Aorta (tissue), 5 donors: ENCODE measurements at regions not wholly inside any gene's neighbourhood (a gene's known extent, or its start where the extent isn't known, plus 50 kb on each side); places are given as distances from the start of the nearest gene placed in this dataset.

ENCODE experiments used
- ATAC-seq: fragments of 200-7000 bp; cut with Tn5 transposase; one replicate; pipeline ENCODE4 v1.9.1; 2022; ENCODE audit warnings: moderate library complexity; ENCODE audit not compliant: low FRiP score
- DNase-seq, 2 donors: peaks; one replicate each; pipeline ENCODE4 v3.0.0-alpha.2; 2020
- H3K27ac ChIP-seq, 2 donors: one replicate each; pipeline ENCODE4 v1.5.1; 2013; ENCODE audit warnings: low read length in 2 of 2, mild to moderate bottlenecking in 2 of 2, moderate library complexity in 2 of 2, control low read depth in 1 of 2, inconsistent platforms in 1 of 2, low read depth in 1 of 2
- H3K27me3 ChIP-seq, 2 donors: one replicate each; pipeline ENCODE4 v1.6.1; 2013; ENCODE audit warnings: control low read depth in 1 of 2, low read length in 1 of 2, mild to moderate bottlenecking in 1 of 2, moderate library complexity in 1 of 2; ENCODE audit not compliant: insufficient read depth in 2 of 2, control insufficient read depth in 1 of 2
- H3K36me3 ChIP-seq, 2 donors: one replicate each; pipeline ENCODE4 v1.6.1; 2013; ENCODE audit warnings: control low read depth in 1 of 2, low read length in 1 of 2, mild to moderate bottlenecking in 1 of 2; ENCODE audit not compliant: insufficient read depth in 2 of 2, control insufficient read depth in 1 of 2
- H3K4me1 ChIP-seq, 2 donors: one replicate each; pipeline ENCODE4 v1.6.1; 2013; ENCODE audit warnings: low read length in 2 of 2, control low read depth in 1 of 2, mild to moderate bottlenecking in 1 of 2, moderate library complexity in 1 of 2; ENCODE audit not compliant: insufficient read depth in 2 of 2, control insufficient read depth in 1 of 2
- H3K4me3 ChIP-seq, 2 donors: one replicate each; pipeline ENCODE4 v1.5.1; 2013; ENCODE audit warnings: low read length in 2 of 2, control low read depth in 1 of 2, mild to moderate bottlenecking in 1 of 2
- H3K9me3 ChIP-seq: one replicate; pipeline ENCODE4 v1.6.1; 2013; ENCODE audit warnings: mild to moderate bottlenecking, low read length; ENCODE audit not compliant: control insufficient read depth
- WGBS, 2 donors: extraction: QIAGEN DNeasy Blood & Tissue Kit; methylation state at CpG; one replicate each; pipeline ENCODE4 v1.1.7; 2013; 5-methylcytosine and 5-hydroxymethylcytosine counted together
- intact Hi-C, 2 donors: fragments of 100-400 bp; cut with DNase I; formaldehyde crosslinking; loops; one replicate each; pipeline versions ENCODE4 v1.14.2 to v1.15.0; 2022
- donor health status: healthy with polysubstance abuse.
- donor health status: Bipolar disorder and iron deficiency.
- donor health status: DM: no; HTN: no; CAD: no.
- donor health status: DM: no; HTN: no; CAD: no.
- donor health status: DM: yes; HTN: yes; CAD: no.

DNA sequence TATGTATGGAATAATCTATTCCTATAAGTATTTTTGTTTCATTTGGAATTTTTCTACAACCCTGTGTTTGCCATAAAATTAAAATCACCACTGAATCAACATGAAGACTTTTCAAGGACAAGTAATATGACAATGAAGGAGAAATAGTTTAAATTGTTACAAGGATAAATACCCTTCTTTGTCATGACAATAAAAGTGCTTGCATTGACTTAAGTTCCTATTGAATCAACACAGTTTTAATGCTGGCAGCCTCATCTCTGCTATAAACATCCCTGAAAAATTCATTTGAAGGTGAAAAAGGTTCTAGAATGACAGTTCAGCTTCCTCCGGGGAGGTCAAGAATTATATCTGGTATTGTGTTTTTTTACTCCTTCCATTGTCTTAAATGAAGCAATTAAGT, 1105.1 kb upstream of the CDH9 start:
- 86 to 91% methylated on average over 1 of the region's 1 CpG for WGBS, 2 donors
- Histone ChIP-seq H3K4me1 (no peaks in the 10 kb centered on the region), H3K27me3 (no peaks in the 10 kb centered on the region), H3K9me3 (no peaks in the 10 kb centered on the region), H3K36me3 (no peaks in the 10 kb centered on the region), H3K4me3 (no peak overlapping the region), H3K27ac (no peak overlapping the region)
- ATAC-seq, result no peak
- DNase-seq, result no peak
- intact Hi-C loops, result no loop called here

DNA sequence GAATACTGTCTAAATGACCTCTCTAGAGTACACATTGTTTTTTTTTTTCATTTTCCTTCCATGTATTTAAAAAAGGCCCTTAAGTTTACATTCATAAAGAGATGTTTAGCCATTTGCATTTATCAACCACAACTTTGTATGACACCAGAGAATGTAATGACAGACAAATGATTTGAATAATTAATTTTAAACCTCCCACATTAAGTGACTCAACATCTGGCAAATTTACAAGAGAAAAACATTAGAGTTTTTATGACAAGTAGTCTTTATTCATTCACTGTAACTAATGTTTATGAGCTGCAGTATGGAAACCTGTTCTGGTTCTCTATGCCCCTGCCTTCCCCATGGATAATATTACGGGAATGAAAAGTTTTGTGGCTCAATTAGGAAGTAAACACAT, 1093.8 kb upstream of the CDH9 start:
- intact Hi-C loops, result no loop called here
- DNase-seq, result no peak
- no peaks in the 10 kb centered on the region for H3K27me3 ChIP-seq
- ATAC-seq, result no peak
- H3K4me3 ChIP-seq, result no peak overlapping the region
- no peak overlapping the region for H3K27ac ChIP-seq
- no peaks in the 10 kb centered on the region for H3K4me1 ChIP-seq
- no peaks in the 10 kb centered on the region for H3K36me3 ChIP-seq
- 57 to 65% methylated on average over 1 of the region's 1 CpG for WGBS, 2 donors
- H3K9me3 ChIP-seq, result no peaks in the 10 kb centered on the region

DNA sequence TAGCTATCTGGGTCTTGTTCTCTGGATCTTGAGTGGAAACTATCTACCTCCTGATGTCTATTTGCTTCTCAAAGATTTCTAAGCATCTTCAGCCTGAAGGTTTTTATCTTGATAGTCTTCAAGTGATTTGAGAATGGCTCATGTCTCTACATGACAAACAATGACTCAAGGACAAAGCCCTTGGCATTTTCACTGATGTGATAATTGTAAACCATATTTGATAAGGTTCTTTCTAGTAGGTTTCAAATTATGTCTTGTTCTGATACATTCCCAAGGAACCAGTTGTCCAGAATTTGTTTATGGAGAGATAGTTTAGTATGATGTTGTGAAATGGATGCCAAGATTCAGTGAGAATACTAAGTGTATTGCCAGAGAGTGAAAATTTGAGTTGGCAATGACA, 1079.3 kb upstream of the CDH9 start:
- no peak overlapping the region for H3K27ac ChIP-seq
- ATAC-seq (no peak), DNase-seq (no peak)
- intact Hi-C loops, result no loop called here
- H3K27me3 ChIP-seq, result no peaks in the 10 kb centered on the region
- H3K9me3 ChIP-seq, result peaks cover 1% of the 10 kb centered on the region
- no peaks in the 10 kb centered on the region for H3K4me1 ChIP-seq
- no peaks in the 10 kb centered on the region for H3K36me3 ChIP-seq
- H3K4me3 ChIP-seq, result no peak overlapping the region

DNA sequence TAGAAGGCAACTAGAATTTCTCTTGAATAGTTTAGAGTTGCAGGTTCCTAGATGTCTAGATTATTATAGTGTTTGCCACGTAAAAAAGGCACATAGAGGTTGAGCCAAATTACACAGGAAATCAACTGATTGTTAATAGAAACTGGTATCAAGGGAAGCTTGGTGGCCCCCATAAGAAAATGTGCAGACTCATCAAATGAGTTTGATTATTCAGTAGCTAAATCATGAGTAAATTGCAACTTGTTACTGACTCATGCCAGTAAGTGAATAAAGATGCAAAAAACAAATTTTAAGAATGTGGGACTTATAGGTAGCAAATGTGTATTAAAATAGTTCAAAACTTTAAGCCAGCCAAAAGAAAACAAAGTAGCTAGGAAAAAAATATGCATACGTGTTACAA, 1078.9 kb upstream of the CDH9 start:
- H3K27ac ChIP-seq, result no peak overlapping the region
- DNase-seq (no peak), ATAC-seq (no peak)
- peaks cover 1% of the 10 kb centered on the region for H3K9me3 ChIP-seq
- WGBS, 2 donors, result 29 to 42% methylated on average over 2 of the region's 2 CpGs
- no peak overlapping the region for H3K4me3 ChIP-seq
- H3K27me3 ChIP-seq, result no peaks in the 10 kb centered on the region
- H3K36me3 ChIP-seq, result no peaks in the 10 kb centered on the region
- intact Hi-C loops, result no loop called here
- no peaks in the 10 kb centered on the region for H3K4me1 ChIP-seq

DNA sequence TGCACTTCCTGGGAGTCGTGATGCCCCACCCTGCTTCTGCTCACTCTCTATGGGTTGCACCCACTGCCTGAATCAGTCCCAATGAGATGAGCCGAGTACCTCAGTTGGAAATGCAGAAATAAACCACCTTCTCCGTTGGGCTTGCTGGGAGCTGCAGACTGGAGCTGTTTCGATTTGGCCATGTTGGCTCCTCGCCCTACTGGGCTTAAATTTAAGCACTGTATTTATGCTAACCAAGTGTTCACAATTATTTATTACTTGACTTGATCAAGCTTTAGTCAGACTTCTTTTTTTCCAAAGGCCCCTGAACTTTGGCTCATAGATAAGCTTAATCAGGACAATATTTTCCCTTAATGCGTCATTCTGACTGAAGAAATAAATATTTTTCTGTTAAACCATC, 1072.4 kb upstream of the CDH9 start:
- H3K27ac ChIP-seq, result no peak overlapping the region
- DNase-seq, result peak in 1 of 2 donors; percentile 50
- H3K4me1 ChIP-seq, result no peaks in the 10 kb centered on the region
- ATAC-seq, result no peak
- H3K4me3 ChIP-seq, result no peak overlapping the region
- 27 to 33% methylated on average over 6 of the region's 6 CpGs for WGBS, 2 donors
- intact Hi-C loops, result no loop called here
- peaks cover 1% of the 10 kb centered on the region for H3K9me3 ChIP-seq
- H3K36me3 ChIP-seq, result no peaks in the 10 kb centered on the region
- no peaks in the 10 kb centered on the region for H3K27me3 ChIP-seq

DNA sequence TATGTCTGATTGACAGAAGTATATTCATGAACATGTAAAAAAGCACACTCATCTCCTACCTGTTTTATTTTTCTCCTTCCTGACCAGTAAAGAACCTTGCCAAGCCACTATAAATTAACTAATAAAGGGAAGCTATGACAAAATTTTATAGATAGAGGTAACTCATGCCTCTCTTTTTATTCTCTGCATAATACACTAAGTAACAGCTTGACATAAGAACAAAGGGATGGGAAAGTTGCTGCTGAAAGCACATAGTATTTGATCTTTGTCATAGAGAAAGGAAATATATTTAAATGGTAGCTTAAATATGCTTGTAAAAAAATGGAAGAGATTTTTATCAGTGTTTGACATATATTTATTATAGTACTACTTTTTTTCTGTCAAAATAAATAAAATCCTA, 1065.7 kb upstream of the CDH9 start:
- ATAC-seq, result no peak
- Histone ChIP-seq H3K4me1 (no peaks in the 10 kb centered on the region), H3K4me3 (no peak overlapping the region), H3K27ac (no peak overlapping the region), H3K36me3 (no peaks in the 10 kb centered on the region), H3K27me3 (no peaks in the 10 kb centered on the region), H3K9me3 (no peaks in the 10 kb centered on the region)
- intact Hi-C loops, result no loop called here
- DNase-seq, result no peak

DNA sequence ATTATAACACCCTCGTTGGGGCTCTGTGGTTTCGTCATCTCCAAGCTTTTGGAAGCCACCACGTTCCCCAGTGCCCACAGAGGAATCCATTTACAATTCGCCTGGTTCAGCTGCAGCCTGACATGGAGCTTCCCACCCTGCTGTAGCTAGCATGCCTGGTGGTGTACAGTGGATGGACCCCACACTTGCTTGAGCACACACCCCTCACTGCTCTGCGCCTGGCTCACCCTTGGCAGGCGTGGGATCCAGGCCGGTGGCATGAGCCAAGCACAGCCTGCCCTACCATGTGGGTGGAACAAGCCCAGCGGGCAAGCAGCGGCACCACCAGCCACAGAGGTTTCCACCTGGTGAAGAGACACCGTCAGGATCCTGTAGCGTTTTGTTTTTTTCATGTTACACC, 1045.7 kb upstream of the CDH9 start:
- H3K9me3 ChIP-seq, result no peaks in the 10 kb centered on the region
- no peaks in the 10 kb centered on the region for H3K27me3 ChIP-seq
- H3K27ac ChIP-seq, result no peak overlapping the region
- no peak overlapping the region for H3K4me3 ChIP-seq
- peak in 1 of 2 donors; percentile 48 for DNase-seq
- H3K4me1 ChIP-seq, result no peaks in the 10 kb centered on the region
- intact Hi-C loops, result no loop called here
- ATAC-seq, result peak; percentile 41
- no peaks in the 10 kb centered on the region for H3K36me3 ChIP-seq
- 88 to 89% methylated on average over 11 of the region's 11 CpGs for WGBS, 2 donors

DNA sequence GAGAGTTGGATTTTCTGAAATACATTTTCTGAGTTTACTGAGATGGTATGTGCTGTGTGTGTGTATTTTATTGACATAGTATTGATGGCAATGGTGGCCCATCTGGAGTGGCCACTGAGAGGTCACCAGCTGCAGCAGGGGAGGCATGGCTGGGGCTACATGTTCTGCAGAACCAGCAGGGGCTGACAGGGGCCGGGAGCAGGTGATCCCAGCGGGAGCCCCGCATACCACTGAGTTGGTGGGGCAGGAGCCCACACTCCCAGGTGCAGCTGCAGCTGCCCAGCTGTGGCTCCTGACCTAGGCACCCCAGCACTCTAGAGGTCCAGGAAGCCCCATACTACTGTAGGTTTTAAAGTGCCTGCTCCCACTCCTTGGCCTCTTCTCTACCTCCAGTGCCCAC, 1044.2 kb upstream of the CDH9 start:
- intact Hi-C loops, result no loop called here
- ATAC-seq, result peak; percentile 46
- Histone ChIP-seq H3K9me3 (no peaks in the 10 kb centered on the region), H3K4me3 (no peak overlapping the region), H3K36me3 (no peaks in the 10 kb centered on the region), H3K27me3 (no peaks in the 10 kb centered on the region), H3K4me1 (no peaks in the 10 kb centered on the region), H3K27ac (no peak overlapping the region)
- WGBS, 2 donors, result 89 to 95% methylated on average over 3 of the region's 3 CpGs
- no peak for DNase-seq

DNA sequence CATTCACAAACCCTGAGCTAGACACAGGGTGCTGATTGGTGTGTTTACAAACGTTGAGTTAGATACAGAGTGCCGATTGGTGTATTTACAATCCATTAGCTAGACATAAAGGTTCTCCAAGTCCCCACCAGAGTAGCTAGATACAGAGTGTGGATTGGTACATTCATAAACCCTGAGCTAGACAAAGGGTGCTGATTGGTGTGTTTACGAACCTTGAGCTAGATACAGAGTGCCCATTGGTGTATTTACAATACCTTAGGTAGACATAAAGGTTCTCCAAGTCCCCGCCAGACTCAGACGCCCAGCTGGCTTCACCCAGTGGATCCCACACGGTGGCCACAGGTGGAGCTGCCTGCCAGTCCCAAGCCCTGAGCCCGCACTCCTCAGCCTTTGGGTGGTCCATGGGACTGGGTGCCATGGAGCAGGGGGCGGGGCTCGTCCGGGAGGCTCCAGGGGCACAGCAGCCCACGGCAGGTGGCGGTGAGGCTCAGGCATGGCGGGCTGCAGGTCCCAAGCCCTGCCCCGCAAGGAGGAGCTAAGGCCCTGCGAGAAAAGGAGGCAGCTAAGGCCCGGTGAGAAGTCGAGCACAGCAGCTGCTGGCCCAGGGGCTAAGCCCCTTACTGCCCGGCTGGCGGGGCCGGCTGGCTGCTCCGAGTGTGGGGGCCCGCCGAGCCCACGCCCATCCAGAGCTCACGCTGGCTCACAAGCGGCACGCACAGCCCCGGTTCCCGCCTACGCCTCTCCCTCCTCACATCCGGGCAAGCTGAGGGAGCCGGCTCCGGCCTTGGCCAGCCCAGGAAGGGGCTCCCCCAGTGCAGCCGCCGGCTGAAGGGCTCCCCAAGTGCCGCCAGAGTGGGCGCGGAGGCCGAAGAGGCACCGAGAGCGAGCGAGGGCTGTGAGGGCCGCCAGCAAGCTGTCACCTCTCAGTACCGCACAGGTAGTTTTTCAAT, 1039.2 kb upstream of the CDH9 start:
- Histone ChIP-seq H3K4me1 (no peaks in the 10 kb centered on the region), H3K27ac (no peak overlapping the region), H3K4me3 (no peak overlapping the region), H3K27me3 (no peaks in the 10 kb centered on the region), H3K36me3 (no peaks in the 10 kb centered on the region), H3K9me3 (peaks cover 2% of the 10 kb centered on the region)
- DNase-seq (peak in 1 of 2 donors; percentile 66), ATAC-seq (no peak)
- intact Hi-C loops, result no loop called here
- WGBS, 2 donors, result 95 to 97% methylated on average over 41 to 44 of the region's 44 CpGs
